ENCODE measurements at regions not wholly inside any gene's neighbourhood (a gene's known extent, or its start where the extent isn't known, plus 50 kb on each side); places are given as distances from the start of the nearest gene placed in this dataset.

DNA sequence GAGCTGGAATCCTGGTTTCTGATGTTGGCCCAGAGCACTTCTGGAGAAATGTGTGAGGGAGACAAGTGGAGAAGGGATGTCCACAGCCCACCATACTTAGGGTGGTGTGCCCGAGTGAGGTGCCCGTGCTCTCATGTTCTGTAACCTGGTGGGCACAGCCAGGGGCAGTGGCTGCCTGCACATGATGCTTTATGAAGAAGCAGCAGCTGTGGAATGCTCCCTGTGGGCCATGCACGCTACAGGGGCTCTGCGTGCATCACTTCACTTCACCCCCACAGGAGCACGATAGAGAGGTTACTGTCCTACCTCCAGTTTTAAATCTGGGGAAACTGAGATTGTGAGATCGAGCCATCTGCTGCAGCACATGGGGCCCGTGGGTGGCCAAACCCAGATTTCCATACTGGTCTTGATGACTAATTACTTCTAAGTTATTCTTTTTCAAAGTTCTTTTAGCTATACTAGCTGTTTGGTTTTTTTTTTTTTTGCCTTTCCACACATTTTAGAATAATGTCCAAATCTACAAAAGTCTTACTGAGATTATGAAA is 441.6 kb downstream of the GADD45G start:
- TF ChIP-seq CTCF (conservative IDR thresholded peaks at IDR 0.05; ENCODE audit: low read depth, low read length) (no peak), EZH2 (IDR thresholded peaks at IDR 0.05; ENCODE audit: borderline replicate concordance, low read depth, low read length, poor library complexity, severe bottlenecking) (no peak)
